ENCODE measurements at regions not wholly inside any gene's neighbourhood (a gene's known extent, or its start where the extent isn't known, plus 50 kb on each side); places are given as distances from the start of the nearest gene placed in this dataset.

DNA sequence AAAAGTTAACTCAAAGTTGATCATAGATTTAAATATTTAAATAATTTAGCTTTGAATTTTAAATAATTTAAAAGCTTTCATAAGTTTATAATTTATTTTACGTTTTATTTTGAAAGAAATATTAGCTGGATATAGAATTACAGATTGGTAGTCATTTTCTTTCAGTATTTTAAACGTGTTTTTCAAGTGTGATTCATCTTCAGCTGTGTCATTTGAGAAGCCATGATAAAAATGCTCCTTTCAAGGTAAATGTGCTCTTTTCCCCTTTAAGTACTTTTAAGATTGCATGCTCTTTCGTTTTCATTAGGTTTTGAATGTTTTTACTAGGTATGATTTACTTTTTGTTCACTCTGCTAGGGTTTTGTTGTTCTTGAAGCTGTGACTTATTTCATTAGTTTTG lies 116.8 kb upstream of the FIGN start:
- no peak for TF ChIP-seq SUZ12 (IDR thresholded peaks at IDR 0.05; ENCODE audit: extremely low read depth, insufficient read depth, insufficient read length)
- no peak for TF ChIP-seq YY1 (IDR thresholded peaks at IDR 0.05; ENCODE audit: insufficient read depth, insufficient read length)
- no peak for TF ChIP-seq ZNF274 (IDR thresholded peaks at IDR 0.05; ENCODE audit: low read depth, low read length)
- no peak for DNase-seq (ENCODE audit: low read depth, low spot score)
- Histone ChIP-seq H3K4me3 (ENCODE audit: insufficient read length, low read depth) (no peak overlapping the region), H3K4me1 (ENCODE audit: insufficient read depth, insufficient read length) (no peaks in the 10 kb centered on the region), H3K27me3 (ENCODE audit: insufficient read depth, insufficient read length) (no peaks in the 10 kb centered on the region), H3K9me3 (ENCODE audit: insufficient read depth, low read length) (no peaks in the 10 kb centered on the region), H3K36me3 (ENCODE audit: insufficient read depth, insufficient read length, low read length) (no peaks in the 10 kb centered on the region), H3K9ac (ENCODE audit: insufficient read length, low read depth) (no peak overlapping the region)

- no peak for DNase-seq (ENCODE audit: low read depth, low spot score)
- Histone ChIP-seq H3K36me3 (ENCODE audit: insufficient read depth, insufficient read length, low read length) (no peaks in the 10 kb centered on the region), H3K4me1 (ENCODE audit: insufficient read depth, insufficient read length) (no peaks in the 10 kb centered on the region), H3K9me3 (ENCODE audit: insufficient read depth, low read length) (no peaks in the 10 kb centered on the region), H3K4me3 (ENCODE audit: insufficient read length, low read depth) (no peak overlapping the region), H3K27me3 (ENCODE audit: insufficient read depth, insufficient read length) (no peaks in the 10 kb centered on the region), H3K9ac (ENCODE audit: insufficient read length, low read depth) (no peak overlapping the region)
- no peak for TF ChIP-seq SUZ12 (IDR thresholded peaks at IDR 0.05; ENCODE audit: extremely low read depth, insufficient read depth, insufficient read length)
- no peak for TF ChIP-seq ZNF274 (IDR thresholded peaks at IDR 0.05; ENCODE audit: low read depth, low read length)
- no peak for TF ChIP-seq YY1 (IDR thresholded peaks at IDR 0.05; ENCODE audit: insufficient read depth, insufficient read length)
Observed at GRCh38 chr2:163849756-163850435, 114.1 kb upstream of the FIGN start.

GRCh38 chr2:163838890-163839289 lies 103.1 kb upstream of the FIGN start:
- no peak overlapping the region for H3K4me3 ChIP-seq (ENCODE audit: insufficient read length, low read depth)
- no peak for DNase-seq (ENCODE audit: low read depth, low spot score)
- no peaks in the 10 kb centered on the region for H3K27me3 ChIP-seq (ENCODE audit: insufficient read depth, insufficient read length)
- no peaks in the 10 kb centered on the region for H3K4me1 ChIP-seq (ENCODE audit: insufficient read depth, insufficient read length)
- H3K9me3 ChIP-seq (ENCODE audit: insufficient read depth, low read length) = no peaks in the 10 kb centered on the region
- TF ChIP-seq ZNF274 (IDR thresholded peaks at IDR 0.05; ENCODE audit: low read depth, low read length) = no peak
- no peaks in the 10 kb centered on the region for H3K36me3 ChIP-seq (ENCODE audit: insufficient read depth, insufficient read length, low read length)
- no peak overlapping the region for H3K9ac ChIP-seq (ENCODE audit: insufficient read length, low read depth)

DNA sequence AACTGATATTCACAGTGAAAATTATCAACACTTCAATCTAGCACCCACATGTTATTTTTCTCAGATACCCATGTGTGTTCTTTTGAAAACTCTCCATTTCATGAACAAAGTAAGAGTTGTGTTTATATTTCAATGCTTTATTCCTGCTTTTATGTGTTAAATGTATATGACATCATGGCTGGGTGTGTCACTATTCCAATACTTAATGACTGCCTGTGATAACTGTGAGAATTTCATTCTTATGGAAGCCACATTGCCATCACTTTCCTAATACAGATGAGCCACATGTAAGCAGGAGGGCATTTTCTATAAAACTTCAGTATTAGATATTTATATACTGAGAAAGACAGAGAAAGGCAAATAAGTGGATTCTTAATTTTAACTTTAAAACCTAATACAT lies 100.4 kb upstream of the FIGN start:
- Histone ChIP-seq H3K36me3 (ENCODE audit: insufficient read depth, insufficient read length, low read length) (no peaks in the 10 kb centered on the region), H3K4me3 (ENCODE audit: insufficient read length, low read depth) (no peak overlapping the region), H3K9ac (ENCODE audit: insufficient read length, low read depth) (no peak overlapping the region), H3K9me3 (ENCODE audit: insufficient read depth, low read length) (no peaks in the 10 kb centered on the region), H3K27me3 (ENCODE audit: insufficient read depth, insufficient read length) (no peaks in the 10 kb centered on the region), H3K4me1 (ENCODE audit: insufficient read depth, insufficient read length) (no peaks in the 10 kb centered on the region)
- no peak for DNase-seq (ENCODE audit: low read depth, low spot score)
- TF ChIP-seq ZNF274 (IDR thresholded peaks at IDR 0.05; ENCODE audit: low read depth, low read length) = no peak

- no peak for DNase-seq (ENCODE audit: low read depth, low spot score)
- TF ChIP-seq SUZ12 (IDR thresholded peaks at IDR 0.05; ENCODE audit: extremely low read depth, insufficient read depth, insufficient read length) (no peak), ZNF274 (IDR thresholded peaks at IDR 0.05; ENCODE audit: low read depth, low read length) (no peak), YY1 (IDR thresholded peaks at IDR 0.05; ENCODE audit: insufficient read depth, insufficient read length) (no peak)
- Histone ChIP-seq H3K27me3 (ENCODE audit: insufficient read depth, insufficient read length) (no peaks in the 10 kb centered on the region), H3K36me3 (ENCODE audit: insufficient read depth, insufficient read length, low read length) (no peaks in the 10 kb centered on the region), H3K4me3 (ENCODE audit: insufficient read length, low read depth) (no peak overlapping the region), H3K9ac (ENCODE audit: insufficient read length, low read depth) (no peak overlapping the region), H3K9me3 (ENCODE audit: insufficient read depth, low read length) (no peaks in the 10 kb centered on the region), H3K4me1 (ENCODE audit: insufficient read depth, insufficient read length) (no peaks in the 10 kb centered on the region)
Observed at GRCh38 chr2:163834841-163835240, 99.0 kb upstream of the FIGN start.

DNA sequence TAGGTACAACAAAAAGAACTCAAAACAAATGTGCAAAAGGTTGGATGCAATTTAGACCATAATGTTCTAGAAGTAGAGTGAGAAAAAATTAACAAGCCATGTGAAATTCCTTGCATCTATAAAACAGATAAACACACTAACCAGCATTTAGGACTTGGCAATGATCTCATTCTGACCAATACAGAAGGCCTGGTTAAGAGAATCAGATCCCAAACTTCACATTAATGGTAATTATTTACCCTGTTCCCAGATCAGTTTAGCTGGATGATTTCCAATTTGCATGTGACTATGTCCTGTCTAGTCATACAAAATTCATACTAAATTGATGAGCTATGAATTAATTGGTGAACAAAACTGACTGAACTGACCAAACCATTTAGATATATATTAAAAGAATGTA lies 98.4 kb upstream of the FIGN start:
- no peak for TF ChIP-seq SUZ12 (IDR thresholded peaks at IDR 0.05; ENCODE audit: extremely low read depth, insufficient read depth, insufficient read length)
- TF ChIP-seq YY1 (IDR thresholded peaks at IDR 0.05; ENCODE audit: insufficient read depth, insufficient read length) = no peak
- TF ChIP-seq ZNF274 (IDR thresholded peaks at IDR 0.05; ENCODE audit: low read depth, low read length) = no peak
- no peak overlapping the region for H3K9ac ChIP-seq (ENCODE audit: insufficient read length, low read depth)
- H3K4me1 ChIP-seq (ENCODE audit: insufficient read depth, insufficient read length) = no peaks in the 10 kb centered on the region
- H3K4me3 ChIP-seq (ENCODE audit: insufficient read length, low read depth) = no peak overlapping the region
- DNase-seq (ENCODE audit: low read depth, low spot score) = no peak
- no peaks in the 10 kb centered on the region for H3K36me3 ChIP-seq (ENCODE audit: insufficient read depth, insufficient read length, low read length)
- H3K9me3 ChIP-seq (ENCODE audit: insufficient read depth, low read length) = no peaks in the 10 kb centered on the region
- H3K27me3 ChIP-seq (ENCODE audit: insufficient read depth, insufficient read length) = no peaks in the 10 kb centered on the region

- Histone ChIP-seq H3K27me3 (ENCODE audit: insufficient read depth, insufficient read length) (no peaks in the 10 kb centered on the region), H3K9me3 (ENCODE audit: insufficient read depth, low read length) (no peaks in the 10 kb centered on the region; the same call in 1 of the 2 replicates), H3K36me3 (ENCODE audit: insufficient read depth, insufficient read length, low read length) (no peaks in the 10 kb centered on the region), H3K4me1 (ENCODE audit: insufficient read depth, insufficient read length) (no peaks in the 10 kb centered on the region), H3K4me3 (ENCODE audit: insufficient read length, low read depth) (no peak overlapping the region), H3K9ac (ENCODE audit: insufficient read length, low read depth) (no peak overlapping the region)
- TF ChIP-seq ZNF274 (IDR thresholded peaks at IDR 0.05; ENCODE audit: low read depth, low read length) = no peak
- TF ChIP-seq SUZ12 (IDR thresholded peaks at IDR 0.05; ENCODE audit: extremely low read depth, insufficient read depth, insufficient read length) = no peak
- TF ChIP-seq YY1 (IDR thresholded peaks at IDR 0.05; ENCODE audit: insufficient read depth, insufficient read length) = no peak
- DNase-seq (ENCODE audit: low read depth, low spot score) = no peak
Observed at GRCh38 chr2:163828771-163829170, 93.0 kb upstream of the FIGN start.

DNA sequence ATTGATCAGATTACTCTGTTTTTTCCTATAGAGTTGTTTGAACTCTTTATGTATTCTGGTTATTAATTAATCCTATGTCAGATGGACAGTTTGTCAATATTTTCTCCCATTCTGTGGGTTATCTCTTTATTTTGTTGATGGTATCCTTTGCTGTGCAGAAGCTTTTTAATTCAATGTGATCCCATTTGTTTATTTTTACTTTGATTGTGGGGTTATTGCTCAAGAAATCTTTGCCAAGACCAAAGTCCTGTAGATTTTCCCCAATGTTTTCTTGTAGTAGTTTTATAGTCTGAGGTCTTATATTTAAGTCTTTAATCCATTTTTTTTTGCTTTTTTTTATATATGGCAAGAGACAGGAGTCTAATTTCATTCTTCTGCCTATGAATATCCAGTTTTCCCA lies 86.2 kb upstream of the FIGN start:
- no peaks in the 10 kb centered on the region for H3K27me3 ChIP-seq (ENCODE audit: insufficient read depth, insufficient read length)
- H3K4me1 ChIP-seq (ENCODE audit: insufficient read depth, insufficient read length) = no peaks in the 10 kb centered on the region
- TF ChIP-seq SUZ12 (IDR thresholded peaks at IDR 0.05; ENCODE audit: extremely low read depth, insufficient read depth, insufficient read length) (no peak), ZNF274 (IDR thresholded peaks at IDR 0.05; ENCODE audit: low read depth, low read length) (no peak), YY1 (IDR thresholded peaks at IDR 0.05; ENCODE audit: insufficient read depth, insufficient read length) (no peak)
- H3K9me3 ChIP-seq (ENCODE audit: insufficient read depth, low read length) = no peaks in the 10 kb centered on the region
- no peak overlapping the region for H3K4me3 ChIP-seq (ENCODE audit: insufficient read length, low read depth)
- H3K36me3 ChIP-seq (ENCODE audit: insufficient read depth, insufficient read length, low read length) = no peaks in the 10 kb centered on the region
- no peak for DNase-seq (ENCODE audit: low read depth, low spot score)
- H3K9ac ChIP-seq (ENCODE audit: insufficient read length, low read depth) = no peak overlapping the region

Data from NT2/D1 (cell line).